HG02981 (cell line): ENCODE measurements at regions not wholly inside any gene's neighbourhood (a gene's known extent, or its start where the extent isn't known, plus 50 kb on each side); places are given as distances from the start of the nearest gene placed in this dataset.

Experiments
- ATAC-seq: cut with Tn5 transposase; IDR thresholded peaks from one replicate; pipeline ENCODE4 v1.9.1; 2021; ENCODE audit warnings: mild to moderate bottlenecking, moderate library complexity; ENCODE audit not compliant: unreplicated experiment

- ATAC-seq, result no peak
Observed at GRCh38 chr17:73974536-73974935, 228.9 kb upstream of the RPL38 start.

- no peak for ATAC-seq
Observed at GRCh38 chr17:73976147-73976546, 227.3 kb upstream of the RPL38 start.

DNA sequence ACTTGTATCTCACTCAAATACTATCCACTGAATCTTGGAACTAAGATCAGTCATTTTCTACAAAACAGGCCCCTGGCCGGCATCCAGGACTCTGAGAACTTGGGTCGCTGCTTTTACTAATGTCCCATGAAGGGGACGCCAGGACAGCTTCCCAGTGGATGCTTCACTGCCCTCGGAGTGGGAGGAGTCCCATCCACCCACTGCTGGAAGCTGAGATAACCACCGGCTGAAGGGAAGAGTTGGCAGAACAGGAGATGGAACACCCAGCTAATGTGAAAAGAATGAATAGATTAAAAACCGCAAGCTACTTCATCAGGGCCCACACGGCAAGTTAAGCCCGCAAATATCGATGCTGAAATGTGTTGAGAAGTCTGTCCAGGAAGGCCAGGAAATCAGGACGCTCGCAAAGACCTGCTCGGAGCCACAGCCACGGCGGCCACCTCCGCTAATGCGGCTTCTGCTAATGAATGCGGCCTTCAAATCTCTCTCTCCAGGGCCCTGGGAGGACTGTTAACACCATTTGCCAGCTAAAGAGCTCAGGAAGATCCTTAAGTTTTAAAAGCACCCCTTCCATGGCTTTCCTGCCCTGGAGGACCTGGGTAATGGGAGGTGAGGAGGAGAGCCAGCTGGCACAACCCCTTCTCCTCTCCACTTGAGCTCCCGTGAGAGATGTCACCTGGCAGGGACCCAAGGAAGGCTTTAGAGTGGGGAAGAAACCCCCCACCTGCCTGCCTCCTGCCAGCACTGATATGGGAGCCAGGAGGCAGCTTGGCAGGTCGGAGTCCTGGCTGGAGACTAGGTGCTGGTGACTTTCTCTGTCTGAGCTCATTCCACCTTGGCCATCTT, 226.6 kb upstream of the RPL38 start:
- no peak for ATAC-seq

DNA sequence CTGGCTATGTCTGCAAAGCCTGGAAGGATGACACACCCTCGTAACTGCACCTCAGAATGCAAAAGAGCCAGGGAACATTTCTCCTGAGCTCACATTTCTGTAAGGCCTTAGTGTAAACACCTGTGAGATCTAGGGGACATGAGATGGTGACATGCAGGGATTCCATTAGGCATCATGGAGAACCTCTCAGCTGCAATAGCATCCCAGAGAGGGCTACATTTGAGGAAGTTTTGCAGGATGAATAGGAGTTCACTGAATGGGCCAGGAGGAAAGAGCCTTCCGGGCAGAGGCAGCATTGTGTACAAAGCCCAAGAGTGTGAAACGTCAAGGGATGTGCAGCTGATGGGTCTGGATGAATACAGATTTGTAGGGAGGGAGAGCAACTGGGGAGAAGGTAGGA, 223.0 kb upstream of the RPL38 start:
- ATAC-seq, result no peak

- no peak for ATAC-seq
Observed at GRCh38 chr17:73982871-73983270, 220.6 kb upstream of the RPL38 start.

DNA sequence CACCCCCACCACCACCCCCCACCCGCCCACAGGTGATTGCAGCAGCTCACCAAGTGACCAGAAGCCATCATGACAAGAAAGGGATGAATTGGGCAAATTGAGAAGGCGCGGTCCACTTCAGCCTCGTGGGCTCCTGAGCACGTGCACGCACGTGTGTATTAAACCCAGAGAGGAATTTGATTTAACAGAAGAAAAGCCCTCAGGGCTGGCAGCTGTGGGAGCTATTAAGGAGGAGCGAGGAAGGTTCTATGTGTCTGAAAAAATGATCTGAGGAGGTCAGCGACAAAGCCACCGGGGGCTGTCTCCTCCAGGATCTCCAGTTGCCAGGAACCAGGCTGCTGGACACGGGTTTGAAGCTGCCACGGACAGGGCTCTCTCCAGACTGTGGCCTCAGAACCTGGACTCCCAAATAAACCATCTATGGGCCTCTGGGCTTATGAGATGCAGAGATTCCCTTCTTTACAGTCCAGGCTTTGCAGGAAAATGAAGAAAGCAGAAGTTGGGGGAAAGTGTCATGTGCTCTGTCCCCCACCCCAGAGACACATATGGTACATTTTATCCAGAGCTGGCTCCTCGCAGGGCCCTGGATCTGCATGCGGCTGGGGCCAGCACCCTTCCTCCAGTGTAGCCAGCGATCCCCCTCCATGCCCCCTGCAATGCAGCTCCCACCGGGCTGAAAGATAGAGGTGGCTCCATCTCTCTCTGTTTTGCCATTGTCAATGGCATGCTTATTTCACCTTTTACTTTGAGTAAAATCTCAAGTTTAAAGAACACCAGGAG, 219.7 kb upstream of the RPL38 start:
- ATAC-seq, result no peak

- ATAC-seq, result no peak
Observed at GRCh38 chr17:73984941-73985340, 218.5 kb upstream of the RPL38 start.

GRCh38 chr17:73985466-73986015, 217.9 kb upstream of the RPL38 start:
- ATAC-seq, result no peak

DNA sequence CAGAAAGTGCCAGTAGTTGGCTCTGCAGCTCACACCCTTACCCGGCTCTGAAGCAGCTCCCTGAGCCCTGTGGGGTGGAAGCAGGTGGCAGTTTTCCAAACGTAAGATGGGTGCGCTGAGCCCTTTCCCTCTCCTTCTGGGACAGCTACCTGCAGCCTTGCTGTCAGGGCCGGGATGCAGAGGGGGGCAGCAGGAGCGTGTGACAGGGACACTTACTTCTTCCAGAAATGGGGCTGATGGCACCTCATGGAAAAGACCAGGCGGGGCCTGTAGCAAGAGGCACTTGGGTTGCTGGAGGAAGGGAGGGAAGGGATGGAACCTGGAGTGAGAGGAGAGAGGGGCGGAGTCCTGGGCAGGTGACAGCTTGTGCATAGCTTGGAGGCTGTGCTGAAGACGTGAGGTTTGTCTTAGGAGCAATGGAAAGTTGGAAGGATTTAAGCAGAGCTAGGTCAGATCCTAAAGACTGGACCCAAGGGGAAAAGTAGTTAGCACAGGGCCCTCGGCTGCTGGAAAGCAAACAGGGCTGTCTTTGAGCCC, 216.8 kb upstream of the RPL38 start:
- no peak for ATAC-seq

DNA sequence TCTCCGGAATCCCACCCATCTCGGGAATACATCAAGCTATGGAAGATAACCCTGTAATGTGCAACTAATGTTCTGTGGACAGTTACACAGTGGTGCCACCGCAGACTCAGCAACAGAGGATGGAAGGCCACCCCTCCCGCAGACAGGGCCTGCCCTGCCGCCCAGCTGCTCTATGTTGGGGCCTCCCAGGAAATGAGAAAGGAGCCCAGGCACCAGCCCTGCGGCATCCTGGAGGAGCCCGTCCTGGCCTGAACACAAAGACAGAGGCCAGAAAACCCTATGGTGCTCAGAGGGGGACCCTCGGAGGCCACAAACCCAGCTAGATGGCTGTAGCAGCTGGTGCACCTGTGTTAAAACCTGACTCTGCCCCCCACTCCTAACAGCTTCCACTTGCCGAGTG, 216.1 kb upstream of the RPL38 start:
- ATAC-seq, result no peak

GRCh38 chr17:73987845-73988509, 215.5 kb upstream of the RPL38 start:
- no peak for ATAC-seq

DNA sequence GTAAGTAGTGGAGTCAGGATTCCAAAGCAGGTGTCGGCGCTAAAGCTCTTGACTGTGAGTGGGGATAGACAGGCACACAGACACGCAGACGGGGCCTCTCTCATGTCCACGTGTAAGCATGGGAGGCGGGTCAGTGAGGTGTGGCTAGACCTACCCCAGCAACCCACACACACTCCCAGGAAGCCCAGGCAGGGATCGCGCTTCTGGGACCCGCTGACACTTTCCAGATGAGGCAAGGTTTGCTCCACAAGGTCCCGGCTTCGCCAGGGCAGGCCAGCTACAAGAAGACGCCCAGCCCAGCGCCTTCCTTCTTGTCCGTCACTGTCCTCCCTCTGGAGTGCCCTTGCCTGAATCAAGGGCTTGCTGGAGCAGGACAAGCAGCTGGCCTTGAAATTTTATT, 213.8 kb upstream of the RPL38 start:
- no peak for ATAC-seq

DNA sequence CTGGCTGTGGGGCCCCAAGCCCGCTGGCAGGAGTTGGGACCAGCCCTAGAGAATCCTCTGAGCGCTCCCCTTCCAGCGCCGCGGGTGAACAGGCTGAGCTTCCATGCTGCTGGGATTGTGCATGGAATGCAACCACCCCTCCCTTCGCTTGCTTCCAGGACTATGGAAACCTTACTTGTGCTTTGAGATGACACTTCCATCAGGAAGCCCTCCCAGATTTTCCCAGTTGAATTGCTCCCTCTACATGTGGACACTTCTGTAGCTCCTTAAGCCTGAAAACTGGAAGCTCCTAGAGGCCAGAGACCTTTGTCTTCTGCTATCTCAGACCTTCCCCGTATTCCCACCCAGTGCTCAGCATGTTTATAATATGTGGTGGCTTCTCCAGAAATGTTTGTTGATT, 213.2 kb upstream of the RPL38 start:
- no peak for ATAC-seq

DNA sequence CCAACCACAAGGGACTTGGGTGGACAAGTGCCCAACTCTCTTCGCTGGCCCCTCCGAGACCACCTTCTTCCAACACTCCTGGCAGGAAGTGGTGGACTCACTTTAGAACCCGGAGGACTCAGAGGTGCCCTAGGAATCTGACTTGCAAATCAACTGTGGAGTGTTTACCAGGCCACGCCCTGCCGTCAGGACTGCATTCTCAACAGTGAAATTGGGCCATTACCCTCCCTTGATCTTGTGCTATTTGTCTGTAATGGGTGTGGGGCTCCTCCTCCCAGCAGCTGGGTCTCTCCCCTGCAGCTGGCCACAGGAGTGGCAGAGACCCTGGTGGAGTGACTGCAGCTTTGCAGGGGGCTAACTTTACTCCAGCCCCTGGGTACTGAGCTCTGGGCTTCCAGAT, 212.2 kb upstream of the RPL38 start:
- ATAC-seq, result no peak

DNA sequence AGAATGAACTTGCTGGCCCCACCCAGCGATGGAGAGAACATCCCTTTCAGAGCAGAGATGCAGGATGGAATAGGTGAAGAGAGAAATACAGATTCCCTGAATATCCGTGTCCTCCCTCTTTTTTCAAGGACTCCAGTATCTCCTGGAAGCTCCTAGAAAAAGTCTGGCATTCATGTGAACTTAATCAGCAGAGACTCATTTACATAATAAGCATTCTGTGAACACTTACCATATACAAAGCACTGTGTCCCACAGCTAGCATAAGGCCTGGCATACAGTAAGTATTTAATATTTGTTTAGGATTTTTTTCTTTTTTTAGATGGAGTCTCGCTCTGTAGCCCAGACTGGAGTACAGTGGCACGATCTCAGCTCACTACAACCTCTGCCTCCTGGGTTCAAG, 208.5 kb upstream of the RPL38 start:
- ATAC-seq, result no peak

- ATAC-seq, result no peak
Observed at GRCh38 chr17:73997059-73997458, 206.4 kb upstream of the RPL38 start.

- no peak for ATAC-seq
Observed at GRCh38 chr17:73998249-73998648, 205.2 kb upstream of the RPL38 start.

- ATAC-seq, result peak; percentile 74
Observed at GRCh38 chr17:73998653-73999645, 204.5 kb upstream of the RPL38 start.

- no peak for ATAC-seq
Observed at GRCh38 chr17:74001145-74001544, 202.3 kb upstream of the RPL38 start.

- ATAC-seq, result no peak
Observed at GRCh38 chr17:74002241-74002640, 201.2 kb upstream of the RPL38 start.
